T follicular helper cell (primary cell): ENCODE measurements at regions not wholly inside any gene's neighbourhood (a gene's known extent, or its start where the extent isn't known, plus 50 kb on each side); places are given as distances from the start of the nearest gene placed in this dataset.

Experiments
- DNase-seq: peaks from one replicate; pipeline ENCODE4 v3.0.0-alpha.2; 2020; ENCODE audit warnings: low read depth

- DNase-seq, result no peak
Observed at GRCh38 chr7:135731-136645, 56.4 kb upstream of the FAM20C start.

- no peak for DNase-seq
Observed at GRCh38 chr7:137094-137891, 55.1 kb upstream of the FAM20C start.

- DNase-seq, result no peak
Observed at GRCh38 chr7:139131-139530, 53.2 kb upstream of the FAM20C start.

- no peak for DNase-seq
Observed at GRCh38 chr7:139561-140243, 52.7 kb upstream of the FAM20C start.

GRCh38 chr7:140996-141395 lies 51.4 kb upstream of the FAM20C start:
- DNase-seq, result no peak

- DNase-seq, result no peak
Observed at GRCh38 chr7:142248-142941, 50.0 kb upstream of the FAM20C start.
